ENCODE measurements at regions not wholly inside any gene's neighbourhood (a gene's known extent, or its start where the extent isn't known, plus 50 kb on each side); places are given as distances from the start of the nearest gene placed in this dataset.
"Not testable (repeated sequence)": the region's sequence is repeated elsewhere in the genome, so short reads cannot be mapped to it uniquely, and the experiment has no call there.

- intact Hi-C loops (cut with DNase I) = no loop called here
- DNase-seq = no peak
Measured at GRCh38 chr2:144996225-144996795, 476.4 kb upstream of the ZEB2 start.

GRCh38 chr2:144995482-144995881 is 475.6 kb upstream of the ZEB2 start:
- no peak for DNase-seq
- intact Hi-C loops (cut with DNase I) = no loop called here

GRCh38 chr2:144990661-144991060 is 470.7 kb upstream of the ZEB2 start:
- intact Hi-C loops (cut with DNase I) = loop anchor here (5.0 kb wide), 1 partner anchor 37 kb away; no protein-coding TSS in a partner anchor
- peak in 30 of 42 donors; percentile 12 to 73 (median 42) for DNase-seq

GRCh38 chr2:144989579-144990270 is 469.8 kb upstream of the ZEB2 start:
- intact Hi-C loops (cut with DNase I) = loop anchor here (5.0 kb wide), 1 partner anchor 38 kb away; no protein-coding TSS in a partner anchor
- DNase-seq = peak in 11 of 42 donors; percentile 4 to 49 (median 30)

- DNase-seq = no peak
- intact Hi-C loops (cut with DNase I) = no loop called here
Measured at GRCh38 chr2:144988591-144988990, 468.7 kb upstream of the ZEB2 start.

- DNase-seq = no peak
- intact Hi-C loops (cut with DNase I) = no loop called here
Measured at GRCh38 chr2:144986691-144987090, 466.8 kb upstream of the ZEB2 start.

GRCh38 chr2:144984038-144984437 is 464.1 kb upstream of the ZEB2 start:
- intact Hi-C loops (cut with DNase I) = no loop called here
- no peak for DNase-seq

GRCh38 chr2:144983107-144983506 is 463.2 kb upstream of the ZEB2 start:
- DNase-seq = no peak
- intact Hi-C loops (cut with DNase I) = no loop called here

GRCh38 chr2:144982481-144982880 is 462.6 kb upstream of the ZEB2 start:
- intact Hi-C loops (cut with DNase I) = no loop called here
- DNase-seq = no peak

- peak in 2 of 42 donors; percentile 21 to 55 for DNase-seq
Measured at GRCh38 chr2:144975881-144976280, 456.0 kb upstream of the ZEB2 start.

GRCh38 chr2:144972676-144973075 is 452.8 kb upstream of the ZEB2 start:
- intact Hi-C loops (cut with DNase I) = no loop called here

More at GRCh38 chr2:144975881-144976280, 456.0 kb upstream of the ZEB2 start:
- intact Hi-C loops (cut with DNase I) = no loop called here

GRCh38 chr2:144971786-144972335 is 451.9 kb upstream of the ZEB2 start:
- DNase-seq = no peak
- intact Hi-C loops (cut with DNase I) = no loop called here

More at GRCh38 chr2:144972676-144973075, 452.8 kb upstream of the ZEB2 start:
- no peak for DNase-seq

GRCh38 chr2:144970410-144970809 is 450.5 kb upstream of the ZEB2 start:
- DNase-seq; intact Hi-C loops (cut with DNase I): not testable (repeated sequence)

- DNase-seq; intact Hi-C loops (cut with DNase I): not testable (repeated sequence)
Measured at GRCh38 chr2:144969564-144969963, 449.6 kb upstream of the ZEB2 start.

GRCh38 chr2:144967961-144968360 is 448.0 kb upstream of the ZEB2 start:
- no peak for DNase-seq
- intact Hi-C loops (cut with DNase I) = no loop called here

- DNase-seq = no peak
- intact Hi-C loops (cut with DNase I) = no loop called here
Measured at GRCh38 chr2:144965172-144965571, 445.3 kb upstream of the ZEB2 start.

GRCh38 chr2:144963031-144963430 is 443.1 kb upstream of the ZEB2 start:
- intact Hi-C loops (cut with DNase I) = no loop called here
- DNase-seq = no peak

- no peak for DNase-seq
- intact Hi-C loops (cut with DNase I) = no loop called here
Measured at GRCh38 chr2:144959416-144959815, 439.5 kb upstream of the ZEB2 start.

- intact Hi-C loops (cut with DNase I) = no loop called here
- no peak for DNase-seq
Measured at GRCh38 chr2:144950899-144951560, 431.1 kb upstream of the ZEB2 start.

Measured in head of caudate nucleus (tissue), 42 donors.